Thoracic aorta (tissue), 2 donors: ENCODE measurements at regions not wholly inside any gene's neighbourhood (a gene's known extent, or its start where the extent isn't known, plus 50 kb on each side); places are given as distances from the start of the nearest gene placed in this dataset.

ENCODE experiments used
- ATAC-seq: fragments of 150-250 bp; one replicate; pipeline ENCODE4 v1.8.0; 2017; ENCODE audit warnings: low read depth; ENCODE audit not compliant: insufficient number of reproducible peaks, low FRiP score
- DNase-seq: peaks from one replicate; pipeline ENCODE4 v3.0.0-alpha.2; 2020; ENCODE audit warnings: low spot score
- H3K27ac ChIP-seq, 2 donors: fragments of 200-600 bp; sonication (generic); 1 replicate in 1 of 2; 2 replicates in 1 of 2; pipeline ENCODE4 v1.5.1; 2016; ENCODE audit warnings: mild to moderate bottlenecking in 2 of 2, moderate library complexity in 2 of 2
- H3K27me3 ChIP-seq: fragments of 200-600 bp; sonication (generic); replicated peaks from 2 replicates; pipeline ENCODE4 v1.6.0; 2016; ENCODE audit warnings: mild to moderate bottlenecking; ENCODE audit not compliant: insufficient read depth
- H3K36me3 ChIP-seq: fragments of 200-600 bp; sonication (generic); one replicate; pipeline ENCODE4 v1.5.1; 2016
- H3K4me1 ChIP-seq, 2 donors: fragments of 200-600 bp; sonication (generic); 1 replicate in 1 of 2; 2 replicates in 1 of 2; pipeline versions ENCODE4 v1.5.1 to v1.6.0; 2016; ENCODE audit warnings: low read depth in 2 of 2, mild to moderate bottlenecking in 1 of 2; ENCODE audit not compliant: control insufficient read depth in 1 of 2
- H3K4me3 ChIP-seq: fragments of 200-600 bp; sonication (generic); 2 replicates; pipeline ENCODE4 v1.5.1; 2016; ENCODE audit warnings: mild to moderate bottlenecking
- H3K9me3 ChIP-seq: fragments of 200-600 bp; sonication (generic); 2 replicates; pipeline ENCODE4 v1.5.1; 2016
- CTCF ChIP-seq: fragments of 200-600 bp; sonication (generic); IDR thresholded peaks from one replicate; pipeline ENCODE4 v1.5.1; 2019; ENCODE audit warnings: antibody characterized with exemption

DNA sequence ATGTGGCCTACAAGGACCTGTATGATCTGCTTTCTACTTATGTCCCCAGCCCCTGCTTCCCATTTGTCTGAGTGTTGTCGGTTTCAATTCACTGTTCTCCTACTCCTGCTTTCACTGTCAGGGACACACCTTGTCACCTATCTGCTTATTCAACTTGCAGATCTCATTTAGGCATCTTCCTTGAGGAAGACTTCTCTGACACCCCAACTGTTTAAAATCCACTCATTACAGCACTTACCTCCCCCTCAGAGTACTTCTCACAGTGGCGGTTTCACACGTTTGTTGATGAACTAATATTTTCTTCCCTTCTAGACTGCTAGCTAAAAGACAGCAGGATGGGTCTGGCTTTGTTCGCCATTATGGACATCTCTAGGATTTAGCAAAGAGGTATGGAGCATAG, 279.9 kb upstream of the TET2 start:
- Histone ChIP-seq H3K4me1 (no peaks in the 10 kb centered on the region), H3K4me3 (no peak overlapping the region), H3K27ac (no peak overlapping the region), H3K9me3 (no peaks in the 10 kb centered on the region), H3K36me3 (no peaks in the 10 kb centered on the region), H3K27me3 (no peaks in the 10 kb centered on the region)
- TF ChIP-seq CTCF: no peak
- no peak for ATAC-seq
- DNase-seq: no peak

DNA sequence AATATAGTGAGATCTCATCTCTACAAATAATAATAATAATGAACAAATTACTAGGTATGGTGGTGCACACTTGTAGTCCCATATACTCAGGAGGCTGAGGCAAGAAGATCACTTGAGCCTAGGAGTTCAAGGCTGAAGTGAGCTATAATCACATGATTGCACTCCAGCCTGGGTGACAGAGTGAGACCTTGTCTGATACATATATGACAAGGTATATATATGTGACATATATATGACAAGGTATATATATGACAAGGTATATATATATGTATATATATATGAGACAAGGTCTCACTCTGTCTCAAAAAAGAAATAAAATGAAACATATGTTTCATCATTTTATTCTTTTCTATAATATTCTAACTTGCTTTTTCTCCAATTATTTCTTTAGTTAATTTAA, 278.1 kb upstream of the TET2 start:
- TF ChIP-seq CTCF: no peak
- DNase-seq: no peak
- H3K9me3 ChIP-seq: no peaks in the 10 kb centered on the region
- H3K36me3 ChIP-seq: no peaks in the 10 kb centered on the region
- no peaks in the 10 kb centered on the region for H3K27me3 ChIP-seq
- H3K4me3 ChIP-seq: no peak overlapping the region
- H3K27ac ChIP-seq: no peak overlapping the region
- no peak for ATAC-seq
- no peaks in the 10 kb centered on the region for H3K4me1 ChIP-seq

- Histone ChIP-seq H3K27me3 (no peaks in the 10 kb centered on the region), H3K27ac (no peak overlapping the region), H3K36me3 (no peaks in the 10 kb centered on the region), H3K4me3 (no peak overlapping the region), H3K4me1 (no peaks in the 10 kb centered on the region), H3K9me3 (no peaks in the 10 kb centered on the region)
- ATAC-seq (no peak), DNase-seq (no peak)
- no peak for TF ChIP-seq CTCF
Observed at GRCh38 chr4:104868958-104869357, 277.7 kb upstream of the TET2 start.

DNA sequence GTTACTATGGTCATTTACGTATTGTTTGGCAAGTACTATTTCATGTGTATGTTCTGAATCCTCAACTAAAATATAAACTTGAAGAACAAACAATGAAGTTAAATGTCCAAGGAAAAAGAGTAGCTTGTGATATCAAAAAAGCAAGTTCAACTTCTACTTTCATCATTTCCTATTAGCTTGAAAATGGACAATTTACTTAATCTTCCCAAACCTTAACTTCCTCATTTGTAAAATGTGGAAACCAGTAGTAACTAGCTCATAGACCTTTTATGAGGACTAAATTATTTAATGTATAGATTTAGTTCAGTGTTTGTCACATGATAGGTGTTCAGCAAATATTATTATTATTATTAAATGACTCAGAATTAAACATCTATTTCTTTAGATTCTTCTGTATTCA, 276.8 kb upstream of the TET2 start:
- no peak overlapping the region for H3K27ac ChIP-seq
- no peak for TF ChIP-seq CTCF
- ATAC-seq: no peak

DNA sequence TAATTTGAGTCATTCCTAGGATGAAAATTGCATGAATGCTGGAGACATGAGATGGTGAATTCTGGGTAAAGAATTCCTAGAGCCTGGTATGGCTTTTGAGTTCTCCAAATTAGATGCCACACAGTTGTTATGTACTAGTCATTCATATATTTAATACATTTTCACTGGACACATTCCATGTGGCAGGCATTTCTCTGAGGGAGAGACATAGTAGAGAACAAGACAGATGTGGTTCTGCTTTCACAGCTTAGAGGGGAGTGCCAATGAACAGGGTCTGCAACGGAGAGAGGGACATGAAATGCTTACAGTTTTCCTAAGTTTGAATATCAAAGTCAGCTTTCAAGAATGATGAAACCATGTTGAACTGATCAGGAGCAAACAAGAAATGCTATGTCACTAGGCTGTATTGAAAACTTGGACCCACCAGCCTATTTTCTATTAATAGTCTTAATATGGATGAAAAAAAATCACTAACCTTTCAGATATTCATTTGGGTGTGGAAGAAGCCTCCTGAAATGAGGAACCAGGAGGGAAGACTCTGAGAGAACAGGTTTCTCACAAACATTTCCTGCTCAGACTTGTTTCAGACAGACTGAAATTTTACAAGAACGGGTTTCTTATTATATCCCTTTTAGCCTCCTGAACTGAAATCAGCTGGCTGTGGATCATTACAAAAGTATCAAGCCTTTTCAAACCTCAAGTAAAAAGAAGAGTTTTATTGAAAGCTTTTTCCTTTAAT, 276.0 kb upstream of the TET2 start:
- Histone ChIP-seq H3K27me3 (no peaks in the 10 kb centered on the region), H3K4me3 (no peak overlapping the region), H3K4me1 (no peaks in the 10 kb centered on the region), H3K36me3 (no peaks in the 10 kb centered on the region), H3K9me3 (no peaks in the 10 kb centered on the region), H3K27ac (no peak overlapping the region)
- no peak for TF ChIP-seq CTCF
- DNase-seq (no peak), ATAC-seq (no peak)

More for the DNA sequence above, 276.8 kb upstream of the TET2 start:
- H3K4me1 ChIP-seq: no peaks in the 10 kb centered on the region
- no peaks in the 10 kb centered on the region for H3K9me3 ChIP-seq
- H3K4me3 ChIP-seq: no peak overlapping the region
- H3K36me3 ChIP-seq: no peaks in the 10 kb centered on the region
- no peaks in the 10 kb centered on the region for H3K27me3 ChIP-seq
- DNase-seq: no peak
